Gastrocnemius medialis (tissue), 4 donors: ENCODE measurements at regions not wholly inside any gene's neighbourhood (a gene's known extent, or its start where the extent isn't known, plus 50 kb on each side); places are given as distances from the start of the nearest gene placed in this dataset.

Experiments used
- ATAC-seq, 2 donors: fragments of 150-250 bp; one replicate each; pipeline ENCODE4 v1.9.1; 2016
- DNase-seq, 2 donors: peaks; one replicate each; pipeline ENCODE4 v3.0.0-alpha.2; 2019
- H3K27ac ChIP-seq, 4 donors: fragments of 200-600 bp; sonication (generic); 1 replicate in 1 of 4; 2 replicates in 3 of 4; pipeline ENCODE4 v1.5.1; 2016 to 2018; ENCODE audit warnings: mild to moderate bottlenecking in 2 of 4, moderate library complexity in 1 of 4
- H3K27me3 ChIP-seq, 3 donors: fragments of 200-600 bp; sonication (generic) in 2 of 3; 1 replicate in 1 of 3; 2 replicates in 2 of 3; pipeline versions ENCODE4 v1.5.1 to v1.6.0; 2016 to 2019; ENCODE audit warnings: mild to moderate bottlenecking in 1 of 3, moderate library complexity in 1 of 3
- H3K36me3 ChIP-seq, 2 donors: fragments of 200-600 bp; sonication (generic) in 1 of 2; one replicate each; pipeline ENCODE4 v1.5.1; 2017 to 2018
- H3K4me1 ChIP-seq, 2 donors: fragments of 200-600 bp; sonication (generic) in 1 of 2; one replicate each; pipeline ENCODE4 v1.5.1; 2016 to 2017; ENCODE audit warnings: mild to moderate bottlenecking in 2 of 2
- H3K4me3 ChIP-seq, 4 donors: fragments of 200-600 bp; sonication (generic) in 3 of 4; 1 replicate in 1 of 4; 2 replicates in 3 of 4; pipeline ENCODE4 v1.5.1; 2016 to 2019; ENCODE audit warnings: mild to moderate bottlenecking in 2 of 4
- H3K9me3 ChIP-seq, 3 donors: fragments of 200-600 bp; sonication (generic) in 2 of 3; 1 replicate in 1 of 3; 2 replicates in 2 of 3; pipeline ENCODE4 v1.5.1; 2016 to 2019
- POLR2A ChIP-seq, 2 donors: fragments of 450-650 bp; IDR thresholded peaks; one replicate each; pipeline ENCODE4 v1.6.1; 2017; ENCODE audit warnings: antibody characterized with exemption in 2 of 2, mild to moderate bottlenecking in 2 of 2, moderate library complexity in 2 of 2
- in situ Hi-C, 4 donors: fragments of 200-750 bp; cut with MboI; loops; one replicate each; pipeline versions ENCODE4 v1.15.0 to v1.8.0; 2017; ENCODE audit warnings: low sequenced_read_pairs in 4 of 4
- intact Hi-C: fragments of 100-400 bp; cut with DNase I; formaldehyde crosslinking; loops from one replicate; pipeline ENCODE4 v1.15.1; 2023; ENCODE audit warnings: low total_unique reads
- TF ChIP-seq, protein P1 (sequence below), 5 experiments: fragments of 450-650 bp in 3 of 5; fragments of 200-600 bp in 2 of 5; sonication (generic) in 2 of 5; IDR thresholded peaks in 4 of 5; conservative IDR thresholded peaks in 1 of 5; 1 replicate in 4 of 5; 2 replicates in 1 of 5; pipeline ENCODE4 v1.5.1; 2016 to 2019; ENCODE audit warnings: antibody characterized with exemption in 5 of 5, mild to moderate bottlenecking in 3 of 5, moderate library complexity in 3 of 5

DNA sequence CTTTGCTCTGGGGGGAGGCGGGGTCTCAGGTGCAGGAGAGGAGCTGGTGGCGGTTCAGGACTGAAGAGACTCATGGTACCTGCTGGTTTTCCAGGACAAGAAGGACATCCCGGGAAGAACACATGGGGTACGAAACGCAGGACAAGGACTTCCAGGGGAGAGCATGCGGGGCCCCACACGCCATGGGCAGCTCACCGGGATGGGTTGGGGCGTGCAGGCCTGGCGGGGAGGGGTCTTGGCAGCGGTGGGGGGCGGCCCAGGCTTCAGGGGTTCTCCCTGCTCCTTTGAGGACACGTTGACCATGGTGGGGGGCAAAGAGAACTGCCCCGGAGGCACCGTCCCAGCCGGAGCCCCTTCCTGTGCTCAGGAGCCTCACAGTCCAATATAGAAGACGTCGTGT is 673.2 kb downstream of the BRD1 start:
- ATAC-seq, result no peak
- peaks cover 0 to 7% (median 0%) of the 10 kb centered on the region in 3 donors for H3K27me3 ChIP-seq
- H3K4me3 ChIP-seq, result no peak overlapping the region
- DNase-seq, result no peak
- TF ChIP-seq POLR2A (IDR thresholded peaks at IDR 0.05), result no peak
- TF ChIP-seq, protein P1, sequence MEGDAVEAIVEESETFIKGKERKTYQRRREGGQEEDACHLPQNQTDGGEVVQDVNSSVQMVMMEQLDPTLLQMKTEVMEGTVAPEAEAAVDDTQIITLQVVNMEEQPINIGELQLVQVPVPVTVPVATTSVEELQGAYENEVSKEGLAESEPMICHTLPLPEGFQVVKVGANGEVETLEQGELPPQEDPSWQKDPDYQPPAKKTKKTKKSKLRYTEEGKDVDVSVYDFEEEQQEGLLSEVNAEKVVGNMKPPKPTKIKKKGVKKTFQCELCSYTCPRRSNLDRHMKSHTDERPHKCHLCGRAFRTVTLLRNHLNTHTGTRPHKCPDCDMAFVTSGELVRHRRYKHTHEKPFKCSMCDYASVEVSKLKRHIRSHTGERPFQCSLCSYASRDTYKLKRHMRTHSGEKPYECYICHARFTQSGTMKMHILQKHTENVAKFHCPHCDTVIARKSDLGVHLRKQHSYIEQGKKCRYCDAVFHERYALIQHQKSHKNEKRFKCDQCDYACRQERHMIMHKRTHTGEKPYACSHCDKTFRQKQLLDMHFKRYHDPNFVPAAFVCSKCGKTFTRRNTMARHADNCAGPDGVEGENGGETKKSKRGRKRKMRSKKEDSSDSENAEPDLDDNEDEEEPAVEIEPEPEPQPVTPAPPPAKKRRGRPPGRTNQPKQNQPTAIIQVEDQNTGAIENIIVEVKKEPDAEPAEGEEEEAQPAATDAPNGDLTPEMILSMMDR (IDR thresholded peaks at IDR 0.05 in 4 of 5, conservative IDR thresholded peaks at IDR 0.05 in 1 of 5), result no peak
- intact Hi-C loops (no loop called here), in situ Hi-C loops (no loop called here)
- H3K4me1 ChIP-seq, result no peaks in the 10 kb centered on the region
- no peaks in the 10 kb centered on the region for H3K9me3 ChIP-seq
- no peaks in the 10 kb centered on the region for H3K36me3 ChIP-seq
- no peak overlapping the region for H3K27ac ChIP-seq

DNA sequence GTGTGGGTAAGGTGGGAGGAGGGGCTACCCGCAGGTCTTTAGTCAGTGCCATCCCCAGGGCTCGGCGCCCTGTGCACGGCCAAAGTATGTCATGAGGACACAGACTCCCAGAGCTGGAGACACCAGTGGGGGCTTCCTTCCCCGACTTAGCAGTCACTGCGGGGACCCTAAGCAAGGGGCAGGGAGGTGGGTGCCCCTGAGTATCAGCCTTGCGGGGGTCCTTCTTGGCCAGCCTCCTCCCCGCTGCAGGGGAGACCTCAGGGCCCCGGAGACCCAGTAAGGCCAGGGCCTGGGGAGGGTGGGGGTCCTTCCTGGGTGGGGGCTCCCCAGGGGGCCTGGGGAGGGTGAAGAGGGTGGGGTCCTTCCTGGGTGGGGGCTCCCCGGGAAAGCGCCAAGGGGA is 673.8 kb downstream of the BRD1 start:
- no peak overlapping the region for H3K4me3 ChIP-seq
- no peaks in the 10 kb centered on the region for H3K36me3 ChIP-seq
- H3K27me3 ChIP-seq, result peaks cover 0 to 7% (median 0%) of the 10 kb centered on the region in 3 donors
- no peak overlapping the region for H3K27ac ChIP-seq
- in situ Hi-C loops (no loop called here), intact Hi-C loops (no loop called here)
- no peaks in the 10 kb centered on the region for H3K4me1 ChIP-seq
- H3K9me3 ChIP-seq, result no peaks in the 10 kb centered on the region
- ATAC-seq (no peak), DNase-seq (no peak)
- TF ChIP-seq, protein P1 (IDR thresholded peaks at IDR 0.05 in 4 of 5, conservative IDR thresholded peaks at IDR 0.05 in 1 of 5), result no peak
- TF ChIP-seq POLR2A (IDR thresholded peaks at IDR 0.05), result no peak

DNA sequence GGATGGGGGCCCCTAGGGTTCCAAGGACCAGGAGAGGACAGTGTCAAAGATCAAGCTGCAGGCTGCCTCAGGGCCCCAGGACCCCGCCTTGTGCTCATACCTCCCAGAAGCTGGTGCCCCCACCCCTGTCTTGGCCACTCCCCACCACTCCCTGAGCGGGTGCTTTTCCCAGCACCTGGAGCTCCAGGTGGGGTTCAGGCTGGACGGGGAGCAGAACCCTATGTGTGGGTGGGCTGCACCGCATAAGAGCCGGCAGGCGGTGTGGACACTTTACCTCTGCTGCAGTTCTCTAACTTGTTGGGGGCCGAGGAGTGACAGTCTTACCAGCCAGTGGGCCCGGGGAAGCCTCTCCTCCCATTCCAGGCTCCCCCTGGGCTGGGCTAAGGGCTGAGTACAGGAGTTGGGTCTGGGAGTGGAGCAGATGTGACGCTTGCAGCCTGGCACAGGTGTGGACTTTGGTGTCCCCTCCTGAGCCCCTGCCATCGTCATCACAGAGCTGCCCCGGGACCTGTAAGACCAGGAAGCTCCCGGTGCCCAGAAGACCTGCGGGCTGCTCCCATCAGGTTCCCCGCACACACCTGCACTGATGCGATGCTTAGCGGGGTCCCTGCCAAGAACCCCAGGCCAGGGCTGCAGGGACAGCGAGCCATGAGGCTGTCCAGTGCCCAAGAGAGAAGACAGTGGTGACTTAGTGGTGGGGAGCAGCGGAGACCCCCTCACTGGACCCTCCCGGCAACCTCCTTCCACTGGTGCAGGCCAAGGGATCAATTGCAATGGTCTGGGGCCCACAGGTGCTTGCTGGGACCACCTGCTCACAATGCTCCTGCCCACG is 674.5 kb downstream of the BRD1 start:
- intact Hi-C loops, result no loop called here
- in situ Hi-C loops, result no loop called here
- Histone ChIP-seq H3K36me3 (no peaks in the 10 kb centered on the region), H3K4me1 (no peaks in the 10 kb centered on the region), H3K9me3 (no peaks in the 10 kb centered on the region), H3K4me3 (no peak overlapping the region), H3K27me3 (peaks cover 0 to 7% (median 0%) of the 10 kb centered on the region in 3 donors), H3K27ac (no peak overlapping the region)
- TF ChIP-seq, protein P1 (IDR thresholded peaks at IDR 0.05 in 4 of 5, conservative IDR thresholded peaks at IDR 0.05 in 1 of 5), result no peak
- TF ChIP-seq POLR2A (IDR thresholded peaks at IDR 0.05), result no peak
- ATAC-seq (no peak), DNase-seq (no peak)

DNA sequence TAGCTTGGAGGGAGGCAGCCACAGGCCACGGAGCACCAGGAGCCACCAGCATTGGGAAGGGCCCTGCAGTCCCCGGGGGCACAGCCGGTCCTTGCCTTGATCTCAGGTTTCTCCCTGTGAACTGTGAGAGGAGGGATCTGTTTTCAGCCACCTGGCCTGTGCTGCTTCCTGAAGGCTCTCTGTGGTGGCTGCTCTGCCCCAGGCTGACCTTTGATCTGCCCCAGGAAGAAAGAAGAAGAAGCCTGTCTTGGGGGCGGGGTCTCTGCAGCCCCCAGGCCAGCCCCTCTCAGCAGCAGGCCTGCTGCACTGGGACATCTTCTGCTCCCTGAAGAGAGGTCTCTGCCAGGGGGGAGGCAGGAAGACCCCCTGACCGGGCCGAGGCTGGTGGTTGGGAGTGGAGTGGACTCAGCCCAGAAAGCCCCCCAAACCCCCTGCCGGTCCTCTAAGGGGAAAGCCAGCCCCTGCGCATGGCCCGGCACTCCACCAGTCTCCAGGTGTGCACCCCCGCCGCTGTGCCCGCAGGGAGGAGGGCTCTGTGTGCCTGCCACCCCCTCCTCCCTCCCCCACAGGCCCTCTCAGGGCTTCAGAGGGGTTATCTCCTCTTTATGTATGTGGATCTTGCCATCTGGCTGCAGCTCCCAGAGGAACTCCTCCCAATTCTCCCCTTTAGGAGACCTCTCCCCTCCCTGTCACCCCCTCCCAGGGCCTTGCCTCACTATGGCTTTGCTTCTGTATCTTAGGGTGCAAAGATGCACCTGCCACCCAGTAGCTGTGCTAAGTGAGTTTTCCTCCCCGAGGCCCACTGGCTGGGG is 675.3 kb downstream of the BRD1 start:
- Histone ChIP-seq H3K4me1 (no peaks in the 10 kb centered on the region), H3K9me3 (no peaks in the 10 kb centered on the region), H3K4me3 (no peak overlapping the region), H3K27ac (no peak overlapping the region), H3K27me3 (peaks cover 0 to 7% (median 0%) of the 10 kb centered on the region in 3 donors), H3K36me3 (no peaks in the 10 kb centered on the region)
- TF ChIP-seq, protein P1 (IDR thresholded peaks at IDR 0.05 in 4 of 5, conservative IDR thresholded peaks at IDR 0.05 in 1 of 5), result no peak
- TF ChIP-seq POLR2A (IDR thresholded peaks at IDR 0.05), result no peak
- ATAC-seq (no peak), DNase-seq (no peak)
- in situ Hi-C loops (no loop called here), intact Hi-C loops (no loop called here)
